Effector CD8-positive, alpha-beta T cell (primary cell): ENCODE measurements at regions not wholly inside any gene's neighbourhood (a gene's known extent, or its start where the extent isn't known, plus 50 kb on each side); places are given as distances from the start of the nearest gene placed in this dataset.

Experiments used
- DNase-seq: peaks from one replicate; lab custom pipeline; 2025; lab: John Stamatoyannopoulos, UW

DNA sequence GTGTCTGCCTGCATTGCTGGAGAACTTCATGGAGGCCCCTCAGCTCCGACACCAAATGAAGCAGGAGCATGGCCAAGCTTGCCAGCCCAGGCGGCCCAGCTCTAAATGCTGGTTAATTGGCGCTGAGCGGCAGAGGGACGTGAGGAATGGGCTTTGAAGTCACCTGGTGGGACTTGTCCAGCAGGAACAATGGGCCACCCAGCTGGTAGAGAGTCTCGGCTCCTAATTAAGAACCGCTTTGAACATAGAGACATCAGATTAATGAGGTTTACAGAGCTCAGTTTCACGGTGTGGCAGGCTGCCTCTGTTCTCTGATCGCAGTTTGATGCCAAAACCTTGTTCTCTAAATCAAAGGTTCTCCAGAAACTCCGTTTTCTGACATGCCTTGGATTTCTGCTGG, 77.5 kb upstream of the LINGO1 start:
- no peak for DNase-seq

- no peak for DNase-seq
These were observed 76.6 kb upstream of the LINGO1 start for GRCh38 chr15:77709135-77709886.

GRCh38 chr15:77706482-77707244, 74.0 kb upstream of the LINGO1 start:
- no peak for DNase-seq

GRCh38 chr15:77702211-77702957, 69.7 kb upstream of the LINGO1 start:
- no peak for DNase-seq

DNA sequence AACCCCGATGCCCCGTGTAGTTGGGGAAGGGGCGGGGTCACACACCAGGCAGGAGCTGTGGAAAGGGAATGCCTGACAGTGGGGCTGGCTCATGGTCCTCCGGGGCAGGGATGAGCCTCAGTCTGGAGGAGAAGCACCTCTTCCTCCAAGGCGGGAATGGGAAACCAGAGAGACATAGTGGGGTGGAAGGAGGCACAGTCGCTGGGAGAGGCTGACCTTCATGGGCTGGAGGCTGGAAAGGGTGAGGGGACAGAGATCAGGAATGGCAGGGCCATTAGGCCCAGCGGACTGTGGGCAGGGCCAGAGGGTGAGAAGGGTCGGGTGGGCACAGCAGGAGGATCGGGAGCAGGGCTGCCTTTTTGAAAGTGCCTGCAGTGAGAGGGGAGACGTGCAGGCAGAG, 65.8 kb upstream of the LINGO1 start:
- DNase-seq = no peak

- no peak for DNase-seq
These were observed 65.2 kb upstream of the LINGO1 start for GRCh38 chr15:77697893-77698292.

- no peak for DNase-seq
These were observed 64.2 kb upstream of the LINGO1 start for GRCh38 chr15:77696871-77697270.

DNA sequence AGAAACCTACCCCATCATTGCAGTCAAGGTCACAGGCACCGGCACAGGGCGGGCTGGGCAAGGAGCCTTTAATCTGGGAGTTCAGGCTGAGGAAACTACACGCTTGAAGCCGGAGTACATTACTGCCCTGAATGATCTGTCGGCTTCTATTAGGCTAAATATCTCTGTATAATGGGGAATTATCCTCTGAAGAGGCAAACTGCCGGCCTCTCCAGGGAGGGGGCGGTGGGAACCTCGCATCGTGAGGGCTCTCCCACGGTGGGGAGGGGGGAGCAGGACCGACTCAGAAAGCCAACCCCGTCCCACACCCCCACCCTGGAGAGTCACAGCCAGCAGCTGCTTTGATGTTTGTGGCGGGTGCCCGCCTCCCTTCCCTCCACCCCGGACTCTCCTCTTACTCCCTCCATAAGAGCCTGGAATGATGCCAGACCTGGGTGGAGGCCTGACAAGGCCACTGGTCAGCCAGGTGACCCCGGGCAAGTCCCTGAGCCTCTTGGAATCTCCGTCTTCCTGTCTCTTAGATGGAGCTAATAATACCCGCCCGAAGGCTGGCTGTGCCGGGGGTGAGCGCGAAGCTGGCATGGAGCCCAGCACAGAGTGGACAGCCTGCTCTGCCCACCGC, 63.4 kb upstream of the LINGO1 start:
- no peak for DNase-seq

- DNase-seq = no peak
These were observed 62.8 kb upstream of the LINGO1 start for GRCh38 chr15:77695548-77695947.

GRCh38 chr15:77693576-77693975, 60.9 kb upstream of the LINGO1 start:
- DNase-seq = no peak

- DNase-seq = no peak
These were observed 59.9 kb upstream of the LINGO1 start for GRCh38 chr15:77692614-77693013.

GRCh38 chr15:77691607-77692006, 58.9 kb upstream of the LINGO1 start:
- no peak for DNase-seq

- no peak for DNase-seq
These were observed 57.1 kb upstream of the LINGO1 start for GRCh38 chr15:77689821-77690220.

DNA sequence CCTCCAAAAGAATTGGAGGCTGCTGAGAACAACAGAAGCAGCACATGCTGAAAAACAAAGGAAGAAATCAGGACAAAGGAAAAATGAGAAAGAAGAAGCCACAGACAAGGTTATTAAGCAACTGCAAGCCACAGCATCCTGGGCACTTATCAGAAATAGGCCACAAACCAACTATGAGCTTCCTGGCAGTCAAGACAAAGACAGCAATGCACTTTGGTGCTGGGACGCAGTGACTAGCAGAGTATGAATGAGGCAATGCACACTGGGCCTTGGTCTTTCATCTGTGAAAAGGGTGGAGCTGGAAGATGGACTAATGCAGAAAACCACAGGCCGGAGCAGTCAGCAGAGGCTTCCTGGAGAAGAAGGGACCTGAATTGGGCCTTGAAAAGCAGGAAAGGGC, 56.0 kb upstream of the LINGO1 start:
- no peak for DNase-seq

GRCh38 chr15:77688266-77688665, 55.6 kb upstream of the LINGO1 start:
- DNase-seq = no peak

- DNase-seq = no peak
These were observed 52.5 kb upstream of the LINGO1 start for GRCh38 chr15:77685082-77685815.

- DNase-seq = no peak
These were observed 51.8 kb upstream of the LINGO1 start for GRCh38 chr15:77684341-77685081.

GRCh38 chr15:77682564-77682963, 49.9 kb upstream of the LINGO1 start:
- DNase-seq = no peak
